Keratinocyte (primary cell): ENCODE measurements at regions not wholly inside any gene's neighbourhood (a gene's known extent, or its start where the extent isn't known, plus 50 kb on each side); places are given as distances from the start of the nearest gene placed in this dataset.

Experiments
- DNase-seq: peaks from one replicate; pipeline ENCODE4 v3.0.0-alpha.2; 2011; ENCODE audit warnings: low read depth, missing footprints, low spot score
- FAIRE-seq: peaks from 2 replicates; lab custom pipeline; 2011; peaks lifted over from hg19 to GRCh38; lab: Jason Lieb, UNC
- H2AFZ ChIP-seq: 2 replicates; pipeline ENCODE4 v1.6.0; 2012; ENCODE audit warnings: low read length, control low read depth, inconsistent platforms; ENCODE audit not compliant: control insufficient read depth
- H3K27ac ChIP-seq: 2 replicates; pipeline ENCODE4 v1.5.1; 2011; ENCODE audit warnings: low read length; ENCODE audit not compliant: control insufficient read depth, insufficient read depth
- H3K27me3 ChIP-seq: 3 replicates; pipeline ENCODE4 v1.6.0; 2011; ENCODE audit warnings: low read length; ENCODE audit not compliant: control insufficient read depth, insufficient read depth; ENCODE audit errors: extremely low read depth
- H3K36me3 ChIP-seq, 2 experiments: 2 replicates in 1 of 2; 3 replicates in 1 of 2; pipeline ENCODE4 v1.5.1; 2011; ENCODE audit warnings: low read length in 2 of 2, mild to moderate bottlenecking in 1 of 2; ENCODE audit not compliant: control insufficient read depth in 2 of 2, insufficient read depth in 2 of 2; ENCODE audit errors: extremely low read depth in 1 of 2
- H3K4me1 ChIP-seq: 3 replicates; pipeline ENCODE4 v1.5.1; 2011; ENCODE audit warnings: low read length; ENCODE audit not compliant: control insufficient read depth, insufficient read depth; ENCODE audit errors: extremely low read depth
- H3K4me2 ChIP-seq: 3 replicates; pipeline ENCODE4 v1.6.0; 2011; ENCODE audit warnings: low read depth, low read length; ENCODE audit not compliant: control insufficient read depth, insufficient read depth; ENCODE audit errors: extremely low read depth
- H3K4me3 ChIP-seq, 3 experiments: fragments of 200-600 bp in 1 of 3; sonication (generic) in 1 of 3; 2 replicates in 2 of 3; 3 replicates in 1 of 3; pipeline ENCODE4 v1.5.1; 2011 to 2016; ENCODE audit warnings: low read length in 3 of 3, mild to moderate bottlenecking in 3 of 3, control low read depth in 2 of 3, inconsistent platforms in 1 of 3, low read depth in 1 of 3, mixed read lengths in 1 of 3, mixed run types in 1 of 3, moderate library complexity in 1 of 3; ENCODE audit not compliant: control insufficient read depth in 2 of 3, insufficient read depth in 2 of 3; ENCODE audit errors: extremely low read depth in 1 of 3
- H3K79me2 ChIP-seq: 2 replicates; pipeline ENCODE4 v1.6.0; 2012; ENCODE audit warnings: low read length; ENCODE audit not compliant: control insufficient read depth, insufficient read depth
- H3K9ac ChIP-seq: 3 replicates; pipeline ENCODE4 v1.6.0; 2011; ENCODE audit warnings: low read length; ENCODE audit not compliant: control insufficient read depth, insufficient read depth; ENCODE audit errors: extremely low read depth
- H3K9me1 ChIP-seq: 3 replicates; pipeline ENCODE4 v1.6.0; 2011; ENCODE audit warnings: low read length; ENCODE audit not compliant: control insufficient read depth, insufficient read depth; ENCODE audit errors: extremely low read depth
- H3K9me3 ChIP-seq: 2 replicates; pipeline ENCODE4 v1.5.1; 2012; ENCODE audit warnings: low read depth, low read length; ENCODE audit not compliant: control insufficient read depth
- H4K20me1 ChIP-seq: 3 replicates; pipeline ENCODE4 v1.6.0; 2011; ENCODE audit warnings: low read length; ENCODE audit not compliant: control insufficient read depth, insufficient read depth; ENCODE audit errors: extremely low read depth
- CTCF ChIP-seq, 3 experiments: IDR thresholded peaks in 1 of 3; conservative IDR thresholded peaks in 1 of 3; optimal IDR thresholded peaks in 1 of 3; 2 replicates in 2 of 3; 3 replicates in 1 of 3; pipeline versions ENCODE3 to v1.5.1; 2011; ENCODE audit warnings: low read length in 3 of 3, mild to moderate bottlenecking in 3 of 3, moderate library complexity in 2 of 3, control low read depth in 1 of 3, inconsistent platforms in 1 of 3; ENCODE audit not compliant: insufficient read depth in 2 of 3; ENCODE audit errors: extremely low read depth in 1 of 3
- EZH2 ChIP-seq: IDR thresholded peaks from one replicate; pipeline ENCODE4 v1.6.1; 2012; ENCODE audit warnings: inconsistent platforms, mild to moderate bottlenecking, low read length, moderate library complexity
- dilution Hi-C: fragments of 300-500 bp; cut with MboI; formaldehyde crosslinking; loops from one replicate; pipeline ENCODE4 v1.7.0; 2020; ENCODE audit warnings: low sequenced_read_pairs; ENCODE audit not compliant: extremely low pct_ligation_motif_present

GRCh38 chr4:184889666-184890335 is 64.0 kb upstream of the ACSL1 start:
- H3K9me3 ChIP-seq = no peaks in the 10 kb centered on the region
- no peaks in the 10 kb centered on the region for H4K20me1 ChIP-seq
- no peak overlapping the region for H3K4me3 ChIP-seq
- H3K36me3 ChIP-seq = no peaks in the 10 kb centered on the region
- no peaks in the 10 kb centered on the region for H3K79me2 ChIP-seq
- H3K4me1 ChIP-seq = no peaks in the 10 kb centered on the region
- DNase-seq (no peak), FAIRE-seq (no peak)
- no peak overlapping the region for H3K27ac ChIP-seq
- H3K27me3 ChIP-seq = no peaks in the 10 kb centered on the region
- H2AFZ ChIP-seq = no peak overlapping the region
- no peak overlapping the region for H3K9ac ChIP-seq
- TF ChIP-seq CTCF (optimal IDR thresholded peaks at IDR 0.05 in 1 of 3, IDR thresholded peaks at IDR 0.05 in 1 of 3, conservative IDR thresholded peaks at IDR 0.05 in 1 of 3; ENCODE audit: extremely low read depth in 1 of 3, insufficient read depth in 2 of 3, low read length in 3 of 3) = no peak
- TF ChIP-seq EZH2 = no peak
- dilution Hi-C loops = no loop called here
- no peak overlapping the region for H3K4me2 ChIP-seq
- H3K9me1 ChIP-seq = no peaks in the 10 kb centered on the region

- DNase-seq = no peak
- Histone ChIP-seq H3K9me3 (no peaks in the 10 kb centered on the region), H3K79me2 (no peaks in the 10 kb centered on the region), H3K27me3 (no peaks in the 10 kb centered on the region), H3K27ac (no peak overlapping the region), H3K9ac (no peak overlapping the region), H3K4me3 (no peak overlapping the region), H3K36me3 (no peaks in the 10 kb centered on the region), H3K9me1 (no peaks in the 10 kb centered on the region), H4K20me1 (no peaks in the 10 kb centered on the region), H3K4me2 (no peak overlapping the region), H3K4me1 (no peaks in the 10 kb centered on the region), H2AFZ (no peak overlapping the region)
- dilution Hi-C loops = no loop called here
- TF ChIP-seq CTCF (optimal IDR thresholded peaks at IDR 0.05 in 1 of 3, IDR thresholded peaks at IDR 0.05 in 1 of 3, conservative IDR thresholded peaks at IDR 0.05 in 1 of 3; ENCODE audit: extremely low read depth in 1 of 3, insufficient read depth in 2 of 3, low read length in 3 of 3) (no peak), EZH2 (no peak)
- FAIRE-seq = no peak
Measured at GRCh38 chr4:184890499-184890898, 64.7 kb upstream of the ACSL1 start.
